WTC11 (cell line): ENCODE measurements at regions not wholly inside any gene's neighbourhood (a gene's known extent, or its start where the extent isn't known, plus 50 kb on each side); places are given as distances from the start of the nearest gene placed in this dataset.
A peak's percentile ranks its signal among the peaks of the same experiment; 100 is the strongest.

ENCODE experiments used
- ATAC-seq: fragments of 200-7000 bp; cut with Tn5 transposase; 2 replicates; pipeline ENCODE4 v1.10.0; 2021; ENCODE audit warnings: mild to moderate bottlenecking, moderate library complexity
- CTCF ChIA-PET: fragments of 300-600 bp; sonication (Branson Sonifier 250); formaldehyde crosslinking; loops from one replicate; lab custom pipeline; 2021; ENCODE audit warnings: antibody characterized with exemption; lab: Charles Lee
- POLR2A ChIA-PET: fragments of 350-600 bp; sonication (Branson Sonifier 250); formaldehyde crosslinking; loops from one replicate; lab custom pipeline; 2021; ENCODE audit warnings: antibody characterized with exemption; lab: Charles Lee
- DNase-seq: peaks from one replicate; pipeline ENCODE4 v3.0.0; 2021; ENCODE audit warnings: low spot score
- H3K27ac Mint-ChIP-seq: 2 replicates; pipeline ENCODE4 v1.8.0; 2021; ENCODE audit warnings: mixed read lengths
- H3K27me3 Mint-ChIP-seq: 2 replicates; pipeline ENCODE4 v1.8.0; 2021; ENCODE audit warnings: low read depth, mild to moderate bottlenecking, moderate library complexity, mixed read lengths
- H3K36me3 Mint-ChIP-seq: 2 replicates; pipeline ENCODE4 v1.8.0; 2021; ENCODE audit warnings: mixed read lengths
- H3K4me1 Mint-ChIP-seq: 2 replicates; pipeline ENCODE4 v1.8.0; 2022; ENCODE audit warnings: mixed read lengths
- H3K4me3 Mint-ChIP-seq: 2 replicates; pipeline ENCODE4 v1.8.0; 2021; ENCODE audit warnings: mild to moderate bottlenecking, moderate library complexity, mixed read lengths
- H3K9me3 Mint-ChIP-seq: 2 replicates; pipeline ENCODE4 v1.8.0; 2021; ENCODE audit warnings: mixed read lengths
- ERG ChIP-seq: fragments of 250-450 bp; sonication (Bioruptor Pico); IDR thresholded peaks from 2 replicates; pipeline ENCODE4 v1.8.0; 2021; ENCODE audit warnings: mild to moderate bottlenecking
- FOXP1 ChIP-seq: sonication (generic); formaldehyde crosslinking; IDR thresholded peaks from 2 replicates; pipeline ENCODE4 v1.8.0; 2022; ENCODE audit warnings: missing genetic modification reagents, mild to moderate bottlenecking, moderate library complexity, borderline replicate concordance
- GRHL2 ChIP-seq: fragments of 250-450 bp; sonication (Bioruptor Pico); IDR thresholded peaks from 2 replicates; pipeline ENCODE4 v1.8.0; 2022; ENCODE audit warnings: mild to moderate bottlenecking, moderate library complexity; ENCODE audit not compliant: insufficient replicate concordance, severe bottlenecking
- IRF2 ChIP-seq: sonication (generic); formaldehyde crosslinking; IDR thresholded peaks from 2 replicates; pipeline ENCODE4 v1.8.0; 2022; ENCODE audit warnings: low read depth, missing genetic modification reagents, borderline replicate concordance
- KAT7 ChIP-seq: sonication (generic); formaldehyde crosslinking; IDR thresholded peaks from 2 replicates; pipeline ENCODE4 v1.8.1; 2023; ENCODE audit warnings: missing genetic modification reagents, mild to moderate bottlenecking, borderline replicate concordance
- NFYB ChIP-seq: sonication (generic); formaldehyde crosslinking; conservative IDR thresholded peaks from 2 replicates; pipeline ENCODE4 v1.8.0; 2022; ENCODE audit warnings: low read depth, missing genetic modification reagents
- NR1H2 ChIP-seq: sonication (generic); formaldehyde crosslinking; IDR thresholded peaks from 2 replicates; pipeline ENCODE4 v1.9.0; 2021; ENCODE audit warnings: mild to moderate bottlenecking, moderate library complexity, missing genetic modification reagents
- PRDM15 ChIP-seq: sonication (generic); formaldehyde crosslinking; IDR thresholded peaks from 2 replicates; pipeline ENCODE4 v1.8.0; 2022; ENCODE audit warnings: missing genetic modification reagents
- PRRX2 ChIP-seq: fragments of 250-450 bp; sonication (Bioruptor Pico); IDR thresholded peaks from 2 replicates; pipeline ENCODE4 v1.8.0; 2021; ENCODE audit warnings: mild to moderate bottlenecking
- RELA ChIP-seq: sonication (generic); formaldehyde crosslinking; IDR thresholded peaks from 2 replicates; pipeline ENCODE4 v1.8.1; 2022; ENCODE audit warnings: missing genetic modification reagents, mild to moderate bottlenecking, borderline replicate concordance
- RORB ChIP-seq: fragments of 250-450 bp; sonication (Bioruptor Pico); IDR thresholded peaks from 2 replicates; pipeline ENCODE4 v1.9.0; 2021; ENCODE audit warnings: mild to moderate bottlenecking
- STAT6 ChIP-seq: sonication (generic); formaldehyde crosslinking; conservative IDR thresholded peaks from 2 replicates; pipeline ENCODE4 v1.8.1; 2023; ENCODE audit warnings: mild to moderate bottlenecking, low read depth, missing genetic modification reagents, moderate library complexity
- TEAD1 ChIP-seq: sonication (generic); formaldehyde crosslinking; IDR thresholded peaks from 2 replicates; pipeline ENCODE4 v1.8.0; 2022; ENCODE audit warnings: mild to moderate bottlenecking, missing genetic modification reagents
- TEAD4 ChIP-seq: sonication (generic); formaldehyde crosslinking; IDR thresholded peaks from 2 replicates; pipeline ENCODE4 v1.8.0; 2022; ENCODE audit warnings: mild to moderate bottlenecking, missing genetic modification reagents
- USF2 ChIP-seq: sonication (generic); formaldehyde crosslinking; IDR thresholded peaks from 2 replicates; pipeline ENCODE4 v1.8.1; 2023; ENCODE audit warnings: mild to moderate bottlenecking, missing genetic modification reagents, moderate library complexity
- ZBTB43 ChIP-seq: sonication (generic); formaldehyde crosslinking; IDR thresholded peaks from 2 replicates; pipeline ENCODE4 v1.8.1; 2023; ENCODE audit warnings: mild to moderate bottlenecking, missing genetic modification reagents
- ZNF317 ChIP-seq: sonication (generic); formaldehyde crosslinking; IDR thresholded peaks from 2 replicates; pipeline ENCODE4 v1.8.1; 2023; ENCODE audit warnings: low read depth, mild to moderate bottlenecking, moderate library complexity, missing genetic modification reagents, borderline replicate concordance
- ZNF396 ChIP-seq: fragments of 250-450 bp; sonication (Bioruptor Pico); IDR thresholded peaks from 2 replicates; pipeline ENCODE4 v1.8.0; 2021; ENCODE audit warnings: mild to moderate bottlenecking, moderate library complexity, borderline replicate concordance
- ZNF416 ChIP-seq: fragments of 250-450 bp; sonication (Bioruptor Pico); IDR thresholded peaks from 2 replicates; pipeline ENCODE4 v1.9.0; 2021; ENCODE audit warnings: mild to moderate bottlenecking, inconsistent platforms
- ZNF425 ChIP-seq: fragments of 250-450 bp; sonication (Bioruptor Pico); conservative IDR thresholded peaks from 2 replicates; pipeline ENCODE4 v1.9.0; 2021; ENCODE audit warnings: mild to moderate bottlenecking
- TF ChIP-seq, protein P1 (sequence below): sonication (generic); formaldehyde crosslinking; IDR thresholded peaks from 2 replicates; pipeline ENCODE4 v1.8.0; 2022; ENCODE audit warnings: mild to moderate bottlenecking, missing genetic modification reagents

DNA sequence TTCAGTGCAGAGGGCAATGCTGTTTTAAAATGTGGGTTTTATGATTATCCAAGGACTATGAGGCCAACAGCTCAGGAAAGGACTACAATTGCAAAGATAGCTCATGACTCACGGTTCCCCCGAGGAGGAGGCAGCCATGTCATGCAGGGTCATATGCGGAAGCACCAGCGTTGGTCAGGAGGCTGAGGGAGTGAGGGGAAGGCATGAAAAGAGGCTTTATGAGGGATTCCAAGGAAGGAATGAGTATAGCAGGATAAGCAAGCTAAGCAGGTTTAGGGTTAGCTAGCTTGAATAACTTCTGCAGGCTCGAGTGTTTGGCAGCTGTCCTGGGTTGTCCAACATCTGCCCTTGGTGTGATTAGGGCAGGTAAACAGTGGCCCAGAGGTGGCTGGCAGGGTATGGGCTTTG lies 495.1 kb downstream of the SETD4 start (continued):
- TF ChIP-seq ZNF425 (CRISPR knock-in tag) (no peak), KAT7 (CRISPR knock-in tag) (no peak), RELA (no peak), TEAD4 (CRISPR knock-in tag) (no peak), PRRX2 (no peak), GRHL2 (CRISPR knock-in tag) (no peak), ZNF416 (no peak), FOXP1 (no peak), IRF2 (CRISPR knock-in tag) (no peak), RORB (CRISPR knock-in tag) (no peak), NR1H2 (CRISPR knock-in tag) (no peak), ZNF317 (no peak), ZNF396 (CRISPR knock-in tag) (no peak)
- TF ChIP-seq, protein P1, sequence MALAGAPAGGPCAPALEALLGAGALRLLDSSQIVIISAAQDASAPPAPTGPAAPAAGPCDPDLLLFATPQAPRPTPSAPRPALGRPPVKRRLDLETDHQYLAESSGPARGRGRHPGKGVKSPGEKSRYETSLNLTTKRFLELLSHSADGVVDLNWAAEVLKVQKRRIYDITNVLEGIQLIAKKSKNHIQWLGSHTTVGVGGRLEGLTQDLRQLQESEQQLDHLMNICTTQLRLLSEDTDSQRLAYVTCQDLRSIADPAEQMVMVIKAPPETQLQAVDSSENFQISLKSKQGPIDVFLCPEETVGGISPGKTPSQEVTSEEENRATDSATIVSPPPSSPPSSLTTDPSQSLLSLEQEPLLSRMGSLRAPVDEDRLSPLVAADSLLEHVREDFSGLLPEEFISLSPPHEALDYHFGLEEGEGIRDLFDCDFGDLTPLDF, result no peak

DNA sequence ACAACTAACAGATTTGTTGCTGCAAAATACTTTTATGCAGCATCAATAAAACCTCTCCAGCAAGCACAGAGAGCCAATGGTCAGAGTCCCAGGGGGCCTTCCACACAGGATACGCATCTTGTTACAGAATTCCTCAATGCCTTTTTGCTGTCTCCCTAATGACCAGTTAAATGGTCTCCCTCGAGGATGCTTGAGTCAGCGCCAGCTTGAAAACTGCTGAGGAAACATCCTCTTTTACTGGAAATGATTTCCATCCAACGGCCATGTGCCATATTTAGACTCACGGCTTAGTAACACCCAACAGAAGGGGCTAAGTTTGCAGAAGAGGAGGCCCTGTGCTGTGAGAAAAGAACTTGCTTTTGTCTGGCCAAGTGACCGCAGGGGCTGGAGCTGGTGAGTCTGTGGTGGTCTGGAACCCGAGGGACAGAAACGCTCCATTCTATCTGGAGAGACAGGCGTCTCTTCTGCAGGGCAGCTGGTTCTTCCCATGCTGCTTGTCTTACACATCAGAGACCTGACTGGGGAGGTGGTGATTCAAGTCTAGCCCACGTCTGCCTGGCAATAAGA lies 496.4 kb downstream of the SETD4 start:
- DNase-seq (no peak), ATAC-seq (0 out of 2 replicates have a peak, but pooled peaks have one; percentile 36)
- Mint-ChIP-seq H3K9me3 (peaks cover 26% of the 10 kb centered on the region), H3K4me3 (no peak overlapping the region), H3K27me3 (no peaks in the 10 kb centered on the region), H3K4me1 (peaks cover 24% of the 10 kb centered on the region), H3K36me3 (peaks cover 12% of the 10 kb centered on the region), H3K27ac (no peak overlapping the region)
- TF ChIP-seq ERG (CRISPR knock-in tag) (no peak), TEAD1 (CRISPR knock-in tag) (no peak), NFYB (CRISPR knock-in tag) (no peak), PRDM15 (CRISPR knock-in tag) (no peak), STAT6 (CRISPR knock-in tag) (no peak), USF2 (no peak), ZBTB43 (CRISPR knock-in tag) (no peak)
- CTCF ChIA-PET, result no interaction called here
- POLR2A ChIA-PET, result no interaction called here
